K562 (cell line): ENCODE measurements at regions not wholly inside any gene's neighbourhood (a gene's known extent, or its start where the extent isn't known, plus 50 kb on each side); places are given as distances from the start of the nearest gene placed in this dataset.

ENCODE experiments used
- BACH1 ChIP-seq: fragments of 200-800 bp; sonication (Bioruptor generic); IDR thresholded peaks from 2 replicates; pipeline ENCODE4 v1.6.1; 2016; ENCODE audit warnings: missing genetic modification characterization, missing compliant biosample characterization
- BCLAF1 ChIP-seq, 2 experiments: fragments of 450-650 bp in 1 of 2; IDR thresholded peaks; 2 replicates each; pipeline ENCODE4 v1.6.1; 2011 to 2017; ENCODE audit warnings: low read depth in 2 of 2, antibody characterized with exemption in 1 of 2, borderline replicate concordance in 1 of 2, low read length in 1 of 2, mild to moderate bottlenecking in 1 of 2, mixed read lengths in 1 of 2; ENCODE audit not compliant: control insufficient read depth in 1 of 2
- CTCF ChIP-seq, 3 experiments: IDR thresholded peaks in 2 of 3; conservative IDR thresholded peaks in 1 of 3; 2 replicates each; pipeline ENCODE4 v1.5.1; 2011 to 2012; ENCODE audit warnings: low read length in 3 of 3, mild to moderate bottlenecking in 3 of 3, control low read depth in 2 of 3, improper control_type of control experiment in 1 of 3, inconsistent platforms in 1 of 3, low read depth in 1 of 3, mixed read lengths in 1 of 3, moderate library complexity in 1 of 3; ENCODE audit not compliant: insufficient read depth in 2 of 3
- FOXM1 ChIP-seq, 2 experiments: fragments of 450-650 bp in 1 of 2; sonication (generic) in 1 of 2; formaldehyde crosslinking in 1 of 2; IDR thresholded peaks; 2 replicates each; pipeline versions ENCODE4 v1.6.1 to v1.9.0; 2017 to 2022; ENCODE audit warnings: low read depth in 2 of 2, mild to moderate bottlenecking in 2 of 2, missing genetic modification reagents in 1 of 2, moderate library complexity in 1 of 2
- MCM3 ChIP-seq: fragments of 450-650 bp; IDR thresholded peaks from 2 replicates; pipeline ENCODE4 v1.6.1; 2016
- SETDB1 ChIP-seq: IDR thresholded peaks from one replicate; pipeline ENCODE4 v1.6.1; 2012; ENCODE audit warnings: low read length, control low read depth, inconsistent platforms
- SMAD1 ChIP-seq: fragments of 150-350 bp; IDR thresholded peaks from 2 replicates; pipeline ENCODE4 v1.6.1; 2014; ENCODE audit warnings: low read length, low read depth; ENCODE audit not compliant: partially characterized antibody
- SRF ChIP-seq, 2 experiments: fragments of 250-450, 450-650 bp in 1 of 2; sonication (Bioruptor Pico) in 1 of 2; sonication (generic) in 1 of 2; formaldehyde crosslinking; IDR thresholded peaks; 2 replicates each; pipeline versions ENCODE4 v1.5.0 to v1.5.1; 2020 to 2022; ENCODE audit warnings: mild to moderate bottlenecking in 1 of 2, missing genetic modification reagents in 1 of 2
- STAT6 ChIP-seq: sonication (generic); formaldehyde crosslinking; IDR thresholded peaks from 2 replicates; pipeline ENCODE4 v1.8.1; 2023; ENCODE audit warnings: mild to moderate bottlenecking, missing genetic modification reagents
- TCFL5 ChIP-seq: fragments of 250-450 bp; sonication (Bioruptor Pico); conservative IDR thresholded peaks from 2 replicates; pipeline ENCODE4 v1.6.1; 2021; ENCODE audit warnings: mild to moderate bottlenecking, moderate library complexity, matching md5 sums
- TEAD2 ChIP-seq: fragments of 450-650 bp; IDR thresholded peaks from 2 replicates; pipeline ENCODE4 v1.6.1; 2016; ENCODE audit warnings: missing genetic modification characterization, control low read depth, missing compliant biosample characterization
- ZBTB5 ChIP-seq: fragments of 450-650 bp; IDR thresholded peaks from 2 replicates; pipeline ENCODE4 v1.6.1; 2017; ENCODE audit warnings: antibody characterized with exemption
- ZFP91 ChIP-seq: sonication (generic); formaldehyde crosslinking; IDR thresholded peaks from 2 replicates; pipeline ENCODE4 v1.8.0; 2022; ENCODE audit warnings: mild to moderate bottlenecking, missing genetic modification reagents
- ZKSCAN8 ChIP-seq: fragments of 200-800 bp; sonication (Bioruptor generic); IDR thresholded peaks from 2 replicates; pipeline ENCODE4 v1.6.1; 2016; ENCODE audit warnings: missing genetic modification characterization, missing compliant biosample characterization

DNA sequence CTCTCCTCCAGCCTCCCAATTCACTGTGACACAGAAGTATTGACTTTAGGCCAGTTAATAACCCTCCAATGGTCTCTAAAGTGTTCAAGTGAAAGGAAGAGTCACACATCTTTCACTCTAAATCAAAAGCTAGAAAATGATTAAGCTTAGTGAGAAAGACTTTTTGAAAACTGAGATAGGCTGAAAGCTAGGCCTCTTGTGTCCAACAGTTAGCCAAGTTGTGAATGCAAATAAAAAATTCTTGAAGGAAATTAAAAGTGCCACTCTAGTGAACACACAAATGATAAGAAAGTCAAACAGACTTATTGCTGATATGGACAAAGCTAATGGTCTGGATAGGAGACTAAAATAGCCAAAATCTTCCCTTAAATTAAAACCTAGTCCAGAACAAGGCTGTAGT lies 687.2 kb downstream of the TRIML1 start:
- TF ChIP-seq CTCF (IDR thresholded peaks at IDR 0.05 in 2 of 3, conservative IDR thresholded peaks at IDR 0.05 in 1 of 3; ENCODE audit: insufficient read depth in 2 of 3, low read depth in 1 of 3, low read length in 3 of 3) (no peak), SMAD1 (no peak), STAT6 (CRISPR knock-in tag) (no peak), MCM3 (no peak), BACH1 (no peak), ZKSCAN8 (CRISPR knock-in tag) (no peak), FOXM1 (IDR thresholded peaks at IDR 0.05; ENCODE audit: low read depth) (no peak), FOXM1 (CRISPR knock-in tag; IDR thresholded peaks at IDR 0.05; ENCODE audit: low read depth) (no peak), SETDB1 (no peak), SRF (CRISPR knock-in tag; IDR thresholded peaks at IDR 0.05) (no peak), TEAD2 (tag) (no peak), ZBTB5 (no peak), ZFP91 (CRISPR knock-in tag) (no peak), TCFL5 (CRISPR knock-in tag) (no peak), BCLAF1 (IDR thresholded peaks at IDR 0.05; ENCODE audit: borderline replicate concordance in 1 of 2, control insufficient read depth in 1 of 2, low read depth in 2 of 2, low read length in 1 of 2) (no peak)
